ENCODE measurements at regions not wholly inside any gene's neighbourhood (a gene's known extent, or its start where the extent isn't known, plus 50 kb on each side); places are given as distances from the start of the nearest gene placed in this dataset.

DNA sequence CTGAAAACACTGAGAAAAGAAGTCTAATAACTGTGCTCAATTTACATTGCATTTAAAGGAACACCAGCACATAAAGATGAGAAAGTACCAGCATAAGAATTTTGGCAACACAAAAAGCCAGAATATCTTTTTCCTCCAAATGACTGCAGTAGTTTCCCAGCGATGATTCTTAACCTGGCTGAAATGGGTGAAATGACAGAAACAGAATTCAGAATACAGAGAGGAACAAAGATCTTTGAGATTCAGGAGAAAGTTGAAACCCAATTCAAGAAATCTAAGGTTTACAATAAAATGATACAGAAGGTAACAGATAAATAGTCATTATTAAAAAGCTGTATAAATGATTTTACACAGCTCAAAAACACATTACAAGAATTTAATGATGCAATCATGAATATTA, 197.0 kb upstream of the EYS start:
- no peak for DNase-seq (ENCODE audit: low read depth)
- TF ChIP-seq, protein P1, sequence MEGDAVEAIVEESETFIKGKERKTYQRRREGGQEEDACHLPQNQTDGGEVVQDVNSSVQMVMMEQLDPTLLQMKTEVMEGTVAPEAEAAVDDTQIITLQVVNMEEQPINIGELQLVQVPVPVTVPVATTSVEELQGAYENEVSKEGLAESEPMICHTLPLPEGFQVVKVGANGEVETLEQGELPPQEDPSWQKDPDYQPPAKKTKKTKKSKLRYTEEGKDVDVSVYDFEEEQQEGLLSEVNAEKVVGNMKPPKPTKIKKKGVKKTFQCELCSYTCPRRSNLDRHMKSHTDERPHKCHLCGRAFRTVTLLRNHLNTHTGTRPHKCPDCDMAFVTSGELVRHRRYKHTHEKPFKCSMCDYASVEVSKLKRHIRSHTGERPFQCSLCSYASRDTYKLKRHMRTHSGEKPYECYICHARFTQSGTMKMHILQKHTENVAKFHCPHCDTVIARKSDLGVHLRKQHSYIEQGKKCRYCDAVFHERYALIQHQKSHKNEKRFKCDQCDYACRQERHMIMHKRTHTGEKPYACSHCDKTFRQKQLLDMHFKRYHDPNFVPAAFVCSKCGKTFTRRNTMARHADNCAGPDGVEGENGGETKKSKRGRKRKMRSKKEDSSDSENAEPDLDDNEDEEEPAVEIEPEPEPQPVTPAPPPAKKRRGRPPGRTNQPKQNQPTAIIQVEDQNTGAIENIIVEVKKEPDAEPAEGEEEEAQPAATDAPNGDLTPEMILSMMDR (IDR thresholded peaks at IDR 0.05; ENCODE audit: insufficient read depth, low read depth, low read length), result no peak
- no peak overlapping the region for H3K4me3 ChIP-seq (ENCODE audit: low read depth, low read length)

DNA sequence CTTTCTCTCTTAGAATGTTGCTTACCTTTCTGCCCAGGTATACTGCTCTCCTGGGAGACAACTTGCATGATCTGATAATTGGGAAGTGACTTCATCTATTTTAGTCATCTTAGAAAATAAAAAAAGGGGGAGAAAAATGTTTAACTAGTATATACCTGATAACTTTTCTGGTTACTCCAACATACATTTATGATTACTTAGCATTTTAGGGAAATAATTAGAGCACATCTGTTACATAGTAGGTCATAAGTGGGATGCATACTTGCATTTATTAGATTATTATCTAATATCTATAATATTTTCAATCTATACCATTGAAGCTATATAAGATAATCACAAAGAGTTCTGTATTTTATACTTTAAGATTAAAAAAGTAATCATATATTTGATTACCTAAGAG, 193.9 kb upstream of the EYS start:
- DNase-seq (ENCODE audit: low read depth), result no peak
- TF ChIP-seq, protein P1 (IDR thresholded peaks at IDR 0.05; ENCODE audit: insufficient read depth, low read depth, low read length), result no peak
- no peak overlapping the region for H3K4me3 ChIP-seq (ENCODE audit: low read depth, low read length)

DNA sequence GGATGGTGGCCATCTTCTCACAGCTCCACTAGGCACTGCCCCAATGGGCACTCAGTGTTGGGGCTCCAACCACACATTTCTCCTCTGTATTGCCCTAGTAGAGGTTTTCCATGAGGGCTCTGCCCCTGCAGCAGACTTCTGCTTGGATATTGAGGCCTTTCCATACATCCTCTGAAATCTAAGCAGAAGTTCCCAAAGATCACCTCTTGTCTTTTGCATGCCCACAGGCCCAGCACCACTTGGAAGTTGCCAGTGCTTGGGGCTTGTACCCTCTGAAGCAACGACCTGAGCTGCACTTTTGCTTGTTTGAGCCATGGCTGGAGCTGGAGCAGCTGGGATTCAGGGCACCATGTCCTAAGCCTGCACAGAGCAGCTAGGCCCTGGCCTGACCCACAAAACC, 189.1 kb upstream of the EYS start:
- H3K4me3 ChIP-seq (ENCODE audit: low read depth, low read length), result no peak overlapping the region
- no peak for DNase-seq (ENCODE audit: low read depth)
- TF ChIP-seq, protein P1 (IDR thresholded peaks at IDR 0.05; ENCODE audit: insufficient read depth, low read depth, low read length), result no peak

DNA sequence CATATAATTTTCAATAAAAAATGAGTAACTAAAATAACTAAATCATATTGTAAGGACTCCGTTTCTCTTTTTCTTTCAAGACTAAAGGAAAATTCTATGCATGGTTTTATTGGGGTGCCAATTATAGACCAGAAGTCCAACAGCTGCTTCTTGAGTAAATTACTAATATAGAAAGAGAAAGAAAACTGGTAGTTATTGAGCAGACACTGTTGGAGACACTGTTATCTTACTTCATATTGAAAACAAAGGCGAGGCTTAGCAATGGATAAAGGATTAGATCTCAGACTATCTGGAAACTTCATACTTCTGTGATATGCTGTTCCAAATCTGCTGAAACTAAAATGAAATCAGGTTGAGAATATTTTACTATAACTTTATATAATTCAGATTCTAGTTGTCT, 169.6 kb upstream of the EYS start:
- TF ChIP-seq, protein P1 (IDR thresholded peaks at IDR 0.05; ENCODE audit: insufficient read depth, low read depth, low read length), result no peak
- H3K4me3 ChIP-seq (ENCODE audit: low read depth, low read length), result no peak overlapping the region

DNA sequence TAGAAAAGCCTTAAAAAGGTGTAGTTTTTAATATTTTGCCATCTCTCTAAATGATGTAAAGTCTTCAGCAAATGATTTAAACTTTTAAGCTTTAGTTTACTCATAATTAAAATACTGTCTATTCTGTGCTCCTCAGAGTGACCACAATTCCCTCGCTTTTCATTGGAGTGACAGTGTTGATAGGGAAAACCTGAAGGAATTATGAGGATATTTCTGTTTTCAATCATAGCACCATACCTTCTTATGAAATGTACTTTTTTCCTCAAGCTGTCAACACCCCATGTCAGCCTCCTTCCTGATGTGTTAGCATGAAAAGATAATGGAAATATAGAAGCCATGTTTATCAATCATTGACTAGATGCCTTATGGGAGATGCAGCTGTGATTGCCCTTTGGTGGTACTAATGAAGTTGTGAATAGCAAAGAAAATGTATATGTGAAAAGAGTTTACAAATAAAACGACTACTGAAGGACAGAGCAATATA, 145.4 kb upstream of the EYS start:
- no peak overlapping the region for H3K4me3 ChIP-seq (ENCODE audit: low read depth, low read length)
- TF ChIP-seq, protein P1 (IDR thresholded peaks at IDR 0.05; ENCODE audit: insufficient read depth, low read depth, low read length), result no peak
- DNase-seq (ENCODE audit: low read depth), result no peak

More for the DNA sequence above, 169.6 kb upstream of the EYS start:
- no peak for DNase-seq (ENCODE audit: low read depth)

DNA sequence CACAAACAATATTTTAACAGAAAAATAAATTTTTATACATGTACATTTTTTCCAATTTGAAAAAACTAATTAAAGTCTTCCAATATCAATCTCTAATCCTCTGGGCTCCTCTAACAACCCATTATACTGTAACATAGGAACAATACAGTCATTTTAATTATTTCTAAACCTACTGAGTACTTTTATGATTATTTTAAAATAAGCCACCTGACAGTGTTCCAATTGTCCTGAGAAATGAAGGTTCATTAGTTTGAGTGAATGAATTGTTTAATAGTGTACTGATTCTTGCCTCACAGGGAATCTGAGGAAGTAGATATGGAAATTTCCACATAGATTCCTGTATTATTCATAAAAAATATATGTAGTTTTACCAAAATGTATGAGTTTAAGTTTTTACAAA, 123.1 kb upstream of the EYS start:
- TF ChIP-seq, protein P1 (IDR thresholded peaks at IDR 0.05; ENCODE audit: insufficient read depth, low read depth, low read length), result no peak
- H3K4me3 ChIP-seq (ENCODE audit: low read depth, low read length), result no peak overlapping the region
- DNase-seq (ENCODE audit: low read depth), result no peak

DNA sequence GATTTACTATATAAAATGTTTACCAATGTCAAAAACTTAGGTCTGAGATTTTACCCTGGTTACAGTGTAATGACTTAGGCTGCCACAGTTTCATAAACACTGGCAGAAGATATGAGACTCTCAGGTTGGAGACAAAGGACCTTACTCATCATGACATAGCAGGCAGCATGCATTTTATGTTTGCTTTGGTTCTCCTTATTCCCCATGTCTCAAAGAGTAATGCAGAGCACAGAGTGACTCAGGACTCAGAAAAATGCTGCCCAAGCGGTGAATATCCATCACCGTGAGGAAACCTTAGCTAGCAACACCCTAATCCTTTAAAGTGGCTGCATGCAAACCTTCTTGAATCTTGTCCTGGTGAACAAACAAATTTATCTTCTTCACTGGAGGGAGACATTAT, 112.1 kb upstream of the EYS start:
- DNase-seq (ENCODE audit: low read depth), result no peak

More for the DNA sequence above, 112.1 kb upstream of the EYS start:
- TF ChIP-seq, protein P1 (IDR thresholded peaks at IDR 0.05; ENCODE audit: insufficient read depth, low read depth, low read length), result no peak
- no peak overlapping the region for H3K4me3 ChIP-seq (ENCODE audit: low read depth, low read length)
